Astrocyte of the cerebellum (primary cell): ENCODE measurements at regions not wholly inside any gene's neighbourhood (a gene's known extent, or its start where the extent isn't known, plus 50 kb on each side); places are given as distances from the start of the nearest gene placed in this dataset.

Experiments
- DNase-seq: peaks from one replicate; pipeline ENCODE4 v3.0.0-alpha.2; 2011; ENCODE audit warnings: low read depth
- H3K4me3 ChIP-seq: 2 replicates; pipeline ENCODE4 v1.5.1; 2011; ENCODE audit warnings: mild to moderate bottlenecking, low read depth, low read length, moderate library complexity
- CTCF ChIP-seq: IDR thresholded peaks from 2 replicates; pipeline ENCODE4 v1.5.1; 2012; ENCODE audit warnings: low read length, low read depth, moderate library complexity, mild to moderate bottlenecking; ENCODE audit errors: missing control alignments
- in situ Hi-C: cut with HindIII; loops from 2 replicates; pipeline ENCODE4 v1.10.0; 2017; ENCODE audit warnings: low sequenced_read_pairs

- TF ChIP-seq CTCF = no peak
- no peak for DNase-seq
- no peak overlapping the region for H3K4me3 ChIP-seq
- in situ Hi-C loops = no loop called here
Measured at GRCh38 chr16:11411059-11411550, 65.8 kb downstream of the RMI2 start.

DNA sequence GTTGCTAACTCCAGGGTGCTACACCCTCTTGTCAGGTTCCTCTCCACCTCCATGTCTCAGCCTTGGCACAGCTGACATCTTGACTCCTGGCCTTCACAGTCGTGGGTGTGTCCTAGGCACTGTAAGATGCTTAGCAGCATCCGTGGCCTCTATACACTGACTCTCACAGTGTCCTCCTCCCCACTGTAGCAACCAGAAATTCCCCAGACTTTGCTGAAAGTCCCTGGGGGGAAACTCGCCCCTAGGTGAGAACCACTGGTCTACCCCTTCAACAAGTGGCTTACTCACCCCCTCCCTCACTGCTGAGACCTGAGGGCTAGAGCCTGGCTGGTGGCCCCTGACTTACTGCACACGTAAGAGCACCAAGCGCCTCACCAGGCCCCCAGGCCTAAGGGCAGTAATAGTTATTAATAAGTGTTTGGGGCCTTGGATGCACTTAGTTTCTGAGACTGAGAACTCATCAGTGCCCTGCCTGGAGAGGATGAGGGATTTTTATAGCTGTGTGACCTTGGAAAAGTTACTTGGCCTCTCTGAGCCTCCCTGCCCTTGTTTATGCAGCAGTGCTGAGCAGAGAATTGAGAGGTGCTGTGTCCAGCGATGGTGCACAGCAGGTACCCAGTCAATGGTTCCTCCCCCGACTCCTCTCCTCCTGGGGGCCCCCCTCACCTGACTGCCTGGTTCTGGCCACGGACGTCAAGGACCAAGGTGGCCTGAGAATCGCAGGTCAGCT lies 67.1 kb downstream of the RMI2 start:
- DNase-seq = no peak
- H3K4me3 ChIP-seq = no peak overlapping the region
- in situ Hi-C loops = no loop called here
- TF ChIP-seq CTCF = no peak

GRCh38 chr16:11412965-11413887 lies 68.0 kb downstream of the RMI2 start:
- in situ Hi-C loops = no loop called here
- no peak overlapping the region for H3K4me3 ChIP-seq
- no peak for TF ChIP-seq CTCF
- no peak for DNase-seq

DNA sequence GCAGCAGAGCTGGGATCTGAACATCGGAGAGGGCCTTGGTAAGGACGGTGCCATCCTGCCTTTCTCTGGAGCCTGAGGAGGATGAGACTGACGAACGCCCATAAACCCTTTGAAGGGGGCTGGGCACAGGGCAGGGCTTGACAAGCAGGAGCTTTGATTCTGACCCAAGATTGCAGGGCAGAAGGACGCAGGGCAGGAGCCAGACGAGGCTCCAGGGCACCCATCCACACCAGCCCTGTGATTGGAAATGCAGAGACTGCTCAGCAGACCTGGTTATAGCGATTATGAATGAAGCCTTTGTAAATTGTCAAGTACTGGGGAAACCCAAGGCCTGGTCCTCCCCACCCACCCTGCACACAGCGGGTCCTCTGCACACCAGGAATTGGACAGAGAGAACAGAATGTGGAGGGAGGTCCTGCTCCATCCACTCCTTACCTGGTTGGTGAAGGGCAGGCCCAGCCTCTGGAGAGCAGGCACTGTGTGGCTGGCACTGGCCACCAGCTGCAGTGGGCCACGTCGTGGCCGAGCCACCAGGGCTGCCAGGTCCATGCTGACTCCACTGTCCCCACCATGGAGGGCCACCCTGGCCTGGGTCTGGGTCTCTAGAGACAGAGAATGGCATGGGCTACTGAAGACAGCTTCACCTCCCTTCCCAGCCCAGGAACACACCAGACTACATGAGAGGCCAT lies 68.8 kb downstream of the RMI2 start:
- H3K4me3 ChIP-seq = no peak overlapping the region
- DNase-seq = no peak
- in situ Hi-C loops = no loop called here
- no peak for TF ChIP-seq CTCF

GRCh38 chr16:11414815-11415775 lies 69.8 kb downstream of the RMI2 start:
- no peak for DNase-seq
- in situ Hi-C loops = no loop called here
- H3K4me3 ChIP-seq = no peak overlapping the region
- TF ChIP-seq CTCF = no peak
